Ecto neural progenitor cell (in vitro differentiated cells): ENCODE measurements at regions not wholly inside any gene's neighbourhood (a gene's known extent, or its start where the extent isn't known, plus 50 kb on each side); places are given as distances from the start of the nearest gene placed in this dataset.
"Not testable (repeated sequence)": the region's sequence is repeated elsewhere in the genome, so short reads cannot be mapped to it uniquely, and the experiment has no call there.

Source experiments
- DNase-seq: peaks from one replicate; pipeline ENCODE4 v3.0.0-alpha.2; 2018; ENCODE audit warnings: low spot score

GRCh38 chr14:87430214-87430613 is 562.8 kb downstream of the GALC start:
- no peak for DNase-seq

DNA sequence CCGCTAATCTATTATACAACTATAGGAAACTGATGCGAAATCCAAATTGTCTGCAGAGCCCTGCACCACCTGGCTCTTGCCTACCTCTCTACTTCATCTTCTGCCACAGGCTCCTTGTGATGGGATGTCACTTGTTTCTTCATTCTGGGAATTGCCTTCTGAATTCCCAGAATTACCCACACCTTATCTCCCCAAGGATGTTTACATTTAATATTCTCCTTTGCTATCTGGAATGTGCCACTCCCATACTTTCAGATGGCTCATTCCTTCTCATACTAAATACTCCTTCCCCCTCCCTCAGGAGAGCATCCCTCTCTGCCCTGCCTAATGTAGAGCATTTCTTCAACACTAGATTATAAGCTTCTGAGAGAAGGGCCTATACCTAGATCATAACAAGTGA is 573.1 kb downstream of the GALC start:
- no peak for DNase-seq

DNA sequence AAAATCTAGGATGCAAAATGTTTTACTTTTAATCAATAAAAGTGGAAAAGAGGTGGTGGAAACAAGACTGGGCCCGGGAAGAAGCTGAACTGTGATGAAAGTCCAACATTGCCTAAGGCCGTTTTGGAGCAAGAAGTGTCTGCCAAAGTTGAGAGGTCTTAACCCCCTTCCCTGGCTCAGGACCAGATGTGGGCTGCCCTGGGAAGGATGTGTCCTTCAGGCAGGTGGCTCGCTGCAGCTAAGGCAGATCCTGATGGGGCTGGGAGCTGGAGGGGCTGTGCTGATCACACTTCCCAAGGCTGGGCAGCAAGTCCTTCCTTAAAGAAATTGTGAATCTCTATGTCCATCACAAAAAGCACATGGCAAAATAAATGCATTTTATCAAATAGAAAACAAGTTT is 581.6 kb downstream of the GALC start:
- peak; percentile 50 for DNase-seq

DNA sequence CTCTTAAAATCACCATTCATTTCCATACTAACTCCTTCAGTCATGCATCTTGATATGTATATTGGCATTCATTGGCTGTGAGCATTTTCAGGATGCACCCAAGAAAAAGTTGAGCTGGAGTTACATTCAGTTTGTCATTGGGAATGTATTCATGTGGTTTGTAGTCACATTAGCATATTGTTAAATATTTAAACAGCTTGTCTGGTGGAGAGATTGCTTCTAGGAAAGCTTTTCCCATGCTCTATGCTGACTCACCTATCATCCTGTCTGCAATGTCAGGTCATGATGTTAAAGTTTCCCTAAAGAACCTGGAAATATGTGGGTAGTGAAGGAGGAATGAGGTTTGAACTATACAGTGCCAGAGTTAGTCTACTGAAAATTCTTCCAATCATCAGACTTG is 583.6 kb downstream of the GALC start:
- DNase-seq: no peak

DNA sequence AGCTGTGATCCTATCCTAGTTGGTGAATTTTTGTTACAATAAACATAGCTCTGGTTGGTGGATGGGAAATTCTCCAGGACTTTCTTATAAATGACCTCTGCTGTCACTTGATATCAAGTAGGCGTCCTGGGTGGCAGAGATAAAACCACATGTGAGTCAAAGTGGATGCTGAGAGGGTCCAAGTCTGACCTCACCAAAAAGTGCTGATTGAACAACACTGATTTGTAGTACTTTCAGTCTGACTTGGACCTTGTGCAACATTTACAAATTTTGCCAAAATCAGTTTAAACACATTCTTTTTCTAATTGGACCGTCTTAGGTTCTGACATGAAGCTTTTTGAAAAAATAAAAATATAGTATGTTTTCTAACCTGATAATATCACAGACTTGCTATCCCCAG is 585.6 kb downstream of the GALC start:
- no peak for DNase-seq

DNA sequence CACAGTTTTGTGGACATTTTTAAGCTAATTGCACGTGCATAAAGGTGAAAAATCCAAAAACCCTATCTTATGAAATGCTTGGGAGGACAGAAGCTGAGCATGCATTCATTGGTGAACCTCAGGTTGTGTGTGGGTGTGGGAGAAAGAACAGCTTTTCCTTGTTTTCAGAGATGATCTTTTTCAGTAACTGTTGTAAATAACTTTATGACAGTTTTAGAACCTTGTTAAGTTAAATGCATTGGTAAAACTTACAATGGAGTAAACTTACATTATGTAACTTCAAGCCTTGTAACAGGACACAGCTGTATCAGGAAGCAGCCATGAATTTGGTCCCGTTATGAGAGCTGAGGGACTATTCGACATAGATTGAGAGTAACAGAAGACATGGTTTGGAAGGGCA is 587.4 kb downstream of the GALC start:
- no peak for DNase-seq

GRCh38 chr14:87397499-87397898 is 595.5 kb downstream of the GALC start:
- no peak for DNase-seq

GRCh38 chr14:87391066-87391465 is 601.9 kb downstream of the GALC start:
- no peak for DNase-seq

DNA sequence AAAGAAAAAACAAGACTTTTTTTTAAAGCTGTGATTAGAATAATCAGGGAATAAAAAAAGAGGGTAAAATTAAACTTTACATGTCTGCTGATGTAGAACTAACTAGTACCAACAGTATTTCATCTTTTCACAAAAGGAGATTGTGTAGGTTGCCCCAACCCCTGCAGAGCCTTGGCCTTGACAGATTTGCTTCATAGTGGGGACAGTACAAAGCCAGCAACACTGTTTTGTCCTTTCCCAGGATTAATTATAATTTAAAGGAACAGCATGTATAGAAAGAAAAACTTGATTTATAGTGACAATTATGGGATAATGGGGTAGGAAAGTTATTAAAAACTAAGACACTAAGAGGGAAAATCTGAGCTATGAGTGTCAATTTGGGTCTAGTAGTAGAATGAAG is 604.0 kb downstream of the GALC start:
- DNase-seq: no peak

DNA sequence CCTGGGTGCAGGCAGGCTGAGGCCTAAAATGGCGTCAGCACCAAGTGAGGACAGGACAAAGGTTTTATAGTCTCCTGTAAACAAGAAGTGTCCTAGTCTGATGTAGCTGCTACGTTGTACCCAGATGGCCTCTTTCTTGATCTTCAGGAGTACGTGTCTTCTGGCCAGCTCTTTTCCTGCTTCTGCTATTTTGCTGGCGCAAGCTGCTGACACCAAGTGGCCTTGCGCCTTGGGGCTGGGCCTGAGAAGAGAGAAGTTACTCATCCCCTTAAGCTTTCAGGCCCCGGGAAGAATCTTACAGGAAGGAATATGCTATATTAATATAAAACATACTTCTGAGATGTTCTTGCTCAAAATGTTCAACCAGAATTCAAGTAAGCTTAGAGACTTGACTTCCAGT is 605.2 kb downstream of the GALC start:
- DNase-seq: no peak

DNA sequence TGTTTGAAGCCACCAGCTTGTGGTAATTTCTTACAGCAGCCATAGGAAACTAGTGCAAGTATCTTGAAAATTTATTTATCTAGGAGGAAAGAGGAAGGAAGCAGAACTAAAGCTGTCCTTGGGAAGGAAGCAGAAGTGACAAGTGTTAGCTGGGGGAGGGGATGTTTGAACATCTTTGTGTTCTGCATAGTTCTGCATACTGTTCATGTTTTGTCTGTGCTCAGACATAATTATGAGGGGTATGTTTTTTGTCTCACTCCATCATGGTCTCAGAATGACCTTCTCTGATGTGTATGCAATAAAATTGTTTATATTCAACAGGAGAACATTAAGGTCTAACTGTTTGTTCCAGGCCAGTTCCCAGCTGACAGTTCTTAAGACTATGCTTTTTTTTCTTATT is 606.5 kb downstream of the GALC start:
- no peak for DNase-seq

DNA sequence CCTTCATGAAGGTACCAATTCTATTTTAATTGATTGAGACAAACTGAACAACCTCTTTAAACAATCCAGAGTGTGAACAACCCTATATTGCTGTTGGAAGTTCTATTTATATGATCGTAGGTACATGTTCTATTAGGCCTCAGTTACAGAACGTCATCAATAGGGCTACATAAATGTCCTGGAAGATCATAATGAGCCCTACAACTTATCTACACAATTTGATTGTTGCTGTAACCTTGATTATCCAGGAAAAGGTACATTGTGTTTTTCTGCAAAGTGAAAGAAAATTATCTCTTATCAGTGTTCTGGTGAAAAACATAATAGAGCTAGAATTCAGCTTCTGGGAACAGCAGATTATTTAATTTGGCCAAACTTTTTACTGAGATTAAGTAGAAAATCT is 612.9 kb downstream of the GALC start:
- DNase-seq: no peak

GRCh38 chr14:87368751-87369150 is 624.2 kb downstream of the GALC start:
- no peak for DNase-seq

DNA sequence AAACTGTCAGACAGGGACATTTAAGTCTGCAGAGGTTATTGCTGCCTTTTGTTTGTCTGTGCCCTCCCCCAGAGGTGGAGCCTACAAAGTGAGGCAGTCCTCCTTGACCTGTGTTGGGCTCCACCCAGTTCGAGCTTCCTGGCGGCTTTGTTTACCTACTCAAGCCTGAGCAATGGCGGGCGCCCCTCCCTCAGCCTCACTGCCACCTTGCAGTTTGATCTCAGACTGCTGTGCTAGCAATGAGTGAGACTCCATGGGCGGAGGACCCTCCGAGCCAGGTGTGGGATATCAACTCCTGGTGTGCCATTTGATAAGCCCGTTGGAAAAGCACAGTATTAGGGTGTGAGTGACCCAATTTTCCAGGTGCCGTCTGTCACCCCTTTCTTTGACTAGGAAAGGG is 632.7 kb downstream of the GALC start:
- DNase-seq: not testable (repeated sequence)

DNA sequence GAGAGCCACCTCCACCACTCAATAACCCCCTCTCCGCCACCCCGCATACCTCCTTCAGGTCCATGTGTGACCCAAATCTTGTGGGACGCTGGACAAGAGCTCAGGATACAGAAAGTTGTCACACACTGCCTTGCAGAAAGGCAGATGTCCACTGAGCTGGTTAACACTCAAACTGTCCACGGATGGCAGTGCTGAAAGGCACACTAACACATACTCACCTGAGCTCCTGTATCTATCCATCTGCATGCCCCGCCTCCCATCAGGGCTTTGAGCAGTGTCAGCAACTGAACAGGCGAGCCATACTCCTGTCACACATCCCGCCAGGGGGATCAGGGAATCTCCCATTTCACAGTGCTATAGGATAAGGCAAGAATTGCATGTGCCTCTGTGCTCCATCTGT is 642.0 kb downstream of the GALC start:
- no peak for DNase-seq

GRCh38 chr14:87349921-87350320 is 643.1 kb downstream of the GALC start:
- DNase-seq: no peak

DNA sequence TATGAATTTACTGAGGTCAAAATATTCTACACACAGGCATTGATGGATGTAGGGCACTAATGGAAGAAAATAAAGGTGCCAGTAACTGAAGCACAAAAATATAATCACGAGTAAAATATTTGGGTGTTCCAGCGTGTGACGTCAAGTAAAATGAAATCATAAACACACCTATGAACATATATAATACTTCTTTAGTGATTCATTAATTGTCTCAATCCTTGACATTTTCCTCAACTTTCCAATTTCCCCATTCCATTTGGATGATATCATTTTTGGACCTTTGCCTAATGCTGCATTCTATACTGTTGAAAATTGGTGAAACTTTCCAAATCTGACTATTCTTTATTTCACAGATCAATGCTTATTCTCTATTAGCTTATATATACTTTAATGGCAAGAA is 649.3 kb downstream of the GALC start:
- DNase-seq: no peak

DNA sequence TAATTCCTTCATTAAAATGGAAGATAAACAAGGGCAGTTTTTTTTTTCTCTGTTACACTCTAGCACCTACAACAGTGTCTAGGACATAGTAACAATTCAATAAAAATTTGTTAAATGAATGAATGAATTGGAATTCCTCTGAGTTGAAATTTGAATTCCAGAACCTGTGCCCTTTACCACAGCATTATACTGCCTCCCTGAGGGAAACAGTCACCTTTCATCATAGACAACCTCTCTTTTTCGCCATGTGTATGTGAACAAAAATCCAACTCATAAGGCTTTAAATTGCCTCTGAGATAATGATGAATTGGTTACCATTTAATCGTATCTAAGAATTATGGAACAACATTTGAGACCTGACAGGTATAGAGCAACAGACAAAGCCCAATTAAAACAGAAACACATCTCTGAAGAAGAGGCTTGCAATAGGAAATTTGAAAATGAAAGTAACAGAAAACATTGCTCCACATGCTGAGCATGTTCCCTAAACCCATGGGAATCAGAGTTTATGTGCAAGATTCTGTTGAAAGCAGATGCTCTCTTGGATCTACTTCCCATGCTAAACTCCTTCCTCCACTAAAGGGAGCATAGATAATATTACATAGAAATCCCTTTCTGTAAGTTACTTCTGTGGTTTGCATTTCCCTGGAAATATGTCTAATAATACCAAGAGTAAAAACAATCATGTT is 657.8 kb downstream of the GALC start:
- DNase-seq: no peak

- DNase-seq: no peak
Observed at GRCh38 chr14:87331991-87332390, 661.0 kb downstream of the GALC start.

DNA sequence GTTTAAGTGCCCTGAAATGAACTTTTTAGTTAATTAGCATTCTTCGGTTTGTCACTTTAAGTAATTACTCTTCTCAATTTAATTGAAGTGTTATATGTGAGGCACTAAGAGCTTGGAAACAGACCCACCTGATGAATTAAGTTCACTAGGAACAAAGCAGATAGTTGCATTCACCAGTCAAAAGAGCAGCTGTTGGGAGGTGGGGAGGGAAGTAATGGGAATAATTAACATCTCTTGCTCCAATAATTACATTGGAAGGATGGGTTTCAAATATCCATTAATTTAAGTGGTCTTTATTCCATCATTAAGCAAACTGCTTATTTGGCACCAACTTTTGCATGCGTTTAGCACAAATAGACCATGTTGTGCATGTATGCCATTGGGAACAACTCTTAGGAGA is 667.2 kb downstream of the GALC start:
- DNase-seq: no peak

DNA sequence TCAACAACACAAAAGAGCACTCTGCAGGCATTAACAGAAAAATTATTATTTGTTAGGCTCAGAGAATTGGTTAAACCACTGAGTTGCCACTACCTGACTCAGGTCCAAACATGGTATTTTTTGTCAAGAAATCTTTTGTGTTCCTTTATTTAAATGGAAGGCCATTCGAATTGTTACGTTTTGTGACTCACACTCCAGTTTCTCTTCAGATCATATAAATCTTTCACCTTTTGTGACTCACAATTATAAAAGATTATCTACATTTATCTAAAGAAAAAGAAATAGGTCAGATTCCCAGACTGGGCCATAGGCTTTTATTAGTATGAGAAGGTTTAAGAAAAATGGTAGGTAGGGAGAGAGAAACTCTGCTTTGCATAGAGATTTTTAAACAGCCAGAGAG is 669.8 kb downstream of the GALC start:
- DNase-seq: no peak

GRCh38 chr14:87321548-87321947 is 671.4 kb downstream of the GALC start:
- DNase-seq: no peak

DNA sequence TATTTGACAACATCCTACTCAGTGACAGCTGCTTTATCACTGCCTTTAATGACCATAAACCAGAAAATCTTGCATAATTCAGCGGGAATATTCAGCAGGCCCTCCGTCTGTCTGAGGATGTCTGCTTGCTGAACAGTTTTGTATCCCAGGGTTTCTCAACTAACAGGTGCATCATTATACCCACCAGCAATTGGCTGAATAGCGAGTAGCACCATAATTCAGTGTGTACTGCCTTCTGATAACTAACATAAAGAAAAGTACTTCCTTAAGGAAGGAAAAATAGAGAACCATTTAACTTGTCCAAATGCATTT is 680.1 kb downstream of the GALC start:
- no peak for DNase-seq

GRCh38 chr14:87312169-87312893 is 680.7 kb downstream of the GALC start:
- DNase-seq: no peak
